Stimulated activated CD8-positive, alpha-beta memory T cell treated with anti-CD3 and anti-CD28 coated beads, Interleukin-15, amount 100 ng/mL, for 1 hour (primary cell): ENCODE measurements at regions not wholly inside any gene's neighbourhood (a gene's known extent, or its start where the extent isn't known, plus 50 kb on each side); places are given as distances from the start of the nearest gene placed in this dataset.

Experiments
- DNase-seq: peaks from one replicate; pipeline ENCODE4 v3.0.0-alpha.2; 2020; ENCODE audit warnings: low read depth

- no peak for DNase-seq
Observed at GRCh38 chr2:60051991-60052390, 501.5 kb downstream of the BCL11A start.

DNA sequence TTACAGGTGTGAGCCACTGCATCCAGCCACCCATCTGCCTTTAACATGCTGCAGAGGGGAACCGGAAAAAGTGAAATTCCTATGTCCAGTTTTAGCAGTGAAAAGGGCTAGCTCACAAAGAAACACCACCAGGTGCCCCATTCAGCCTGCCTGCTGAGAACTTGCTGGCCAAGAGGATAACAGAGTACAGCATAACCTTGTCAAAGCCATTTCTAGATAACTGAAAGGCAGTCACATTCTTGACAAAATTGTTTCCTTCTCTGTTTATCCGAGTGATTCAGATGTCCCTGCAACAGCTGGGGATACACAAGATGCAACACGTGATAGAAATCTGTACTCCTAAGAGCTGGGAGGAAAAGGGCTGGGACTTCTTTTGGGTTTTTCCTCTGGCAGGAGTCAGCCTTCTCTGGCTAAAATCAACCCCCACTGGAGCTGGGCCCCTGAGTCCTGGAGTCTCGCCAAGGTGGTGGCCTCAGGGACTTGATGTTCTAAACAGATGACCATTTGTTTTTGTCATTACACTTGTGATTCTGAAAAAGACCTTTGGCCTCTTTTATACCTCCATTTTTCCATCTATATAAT lies 505.4 kb downstream of the BCL11A start:
- no peak for DNase-seq

DNA sequence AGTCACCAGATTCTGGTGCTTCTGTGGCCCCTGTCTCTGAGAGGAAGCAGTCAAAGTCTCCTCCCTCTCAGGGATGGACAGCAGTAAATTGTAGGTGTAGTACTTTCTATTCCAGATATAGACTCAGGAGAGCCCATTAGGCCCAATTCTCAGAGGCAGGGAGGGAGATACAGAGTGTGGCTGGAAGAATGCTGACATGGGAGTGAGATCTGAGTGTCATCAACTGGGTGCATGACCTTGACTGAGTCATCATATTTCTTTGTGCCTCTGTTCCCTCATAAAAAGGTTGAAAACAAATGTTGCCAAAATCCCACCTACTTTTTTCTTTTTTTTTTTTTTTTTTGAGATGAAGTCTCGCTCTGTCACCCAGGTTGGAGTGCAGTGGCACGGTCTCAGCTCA lies 506.1 kb downstream of the BCL11A start:
- no peak for DNase-seq

GRCh38 chr2:60046529-60046928 lies 506.9 kb downstream of the BCL11A start:
- no peak for DNase-seq

DNA sequence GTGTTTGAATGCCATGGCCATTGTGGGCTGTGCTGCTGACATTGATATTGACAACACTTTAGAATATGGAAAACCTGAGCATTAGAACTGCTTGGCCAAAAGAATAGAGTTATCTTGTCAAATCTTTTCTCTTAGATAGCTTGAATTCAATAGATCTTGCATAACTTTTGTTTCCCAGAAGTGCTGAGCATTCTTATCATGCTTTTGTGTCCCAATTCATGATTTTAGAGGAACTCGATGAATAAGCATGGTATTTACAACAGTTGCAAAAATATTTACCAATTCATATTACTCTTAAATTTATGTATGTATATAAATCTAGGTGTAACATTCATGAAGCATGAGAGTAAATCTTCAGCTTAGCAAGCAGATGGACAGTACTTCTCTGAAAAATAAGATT lies 508.0 kb downstream of the BCL11A start:
- no peak for DNase-seq

GRCh38 chr2:60044484-60044883 lies 509.0 kb downstream of the BCL11A start:
- DNase-seq = no peak

- no peak for DNase-seq
Observed at GRCh38 chr2:60042023-60042422, 511.4 kb downstream of the BCL11A start.

DNA sequence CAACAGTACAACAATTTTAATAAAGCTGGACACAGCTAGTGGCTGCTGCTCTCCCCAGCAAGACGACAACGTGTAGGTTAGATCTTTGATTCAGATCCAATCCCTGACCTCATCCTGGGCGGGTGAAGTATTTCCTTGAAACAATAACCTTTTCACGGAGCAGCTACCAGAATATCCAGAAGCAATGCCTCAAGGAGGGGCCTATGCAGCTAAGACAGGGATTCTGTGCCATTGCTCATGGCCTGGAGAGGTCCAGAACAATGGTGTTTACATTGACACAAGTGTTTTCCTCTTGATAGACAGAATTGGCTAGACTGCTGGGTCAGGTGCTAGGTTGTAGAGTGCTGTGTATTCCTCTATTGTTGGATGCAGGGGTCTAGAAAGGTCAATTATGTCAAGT lies 520.1 kb downstream of the BCL11A start:
- no peak for DNase-seq

DNA sequence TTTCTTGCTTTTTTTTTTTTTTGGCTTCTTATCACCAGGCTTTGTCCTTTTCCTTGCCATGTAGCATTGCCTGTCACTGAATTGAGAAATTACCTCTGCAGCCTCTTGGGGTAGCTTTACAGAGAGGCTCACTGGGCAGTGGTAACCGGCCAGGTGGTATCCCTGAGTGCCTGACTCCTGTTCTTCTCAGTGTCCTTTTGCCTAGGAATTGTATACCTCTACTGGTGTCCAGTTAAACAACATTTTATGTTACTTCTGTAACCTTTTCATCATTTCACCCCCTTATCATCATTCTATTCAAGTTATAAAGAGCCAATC lies 523.9 kb downstream of the BCL11A start:
- DNase-seq = no peak

DNA sequence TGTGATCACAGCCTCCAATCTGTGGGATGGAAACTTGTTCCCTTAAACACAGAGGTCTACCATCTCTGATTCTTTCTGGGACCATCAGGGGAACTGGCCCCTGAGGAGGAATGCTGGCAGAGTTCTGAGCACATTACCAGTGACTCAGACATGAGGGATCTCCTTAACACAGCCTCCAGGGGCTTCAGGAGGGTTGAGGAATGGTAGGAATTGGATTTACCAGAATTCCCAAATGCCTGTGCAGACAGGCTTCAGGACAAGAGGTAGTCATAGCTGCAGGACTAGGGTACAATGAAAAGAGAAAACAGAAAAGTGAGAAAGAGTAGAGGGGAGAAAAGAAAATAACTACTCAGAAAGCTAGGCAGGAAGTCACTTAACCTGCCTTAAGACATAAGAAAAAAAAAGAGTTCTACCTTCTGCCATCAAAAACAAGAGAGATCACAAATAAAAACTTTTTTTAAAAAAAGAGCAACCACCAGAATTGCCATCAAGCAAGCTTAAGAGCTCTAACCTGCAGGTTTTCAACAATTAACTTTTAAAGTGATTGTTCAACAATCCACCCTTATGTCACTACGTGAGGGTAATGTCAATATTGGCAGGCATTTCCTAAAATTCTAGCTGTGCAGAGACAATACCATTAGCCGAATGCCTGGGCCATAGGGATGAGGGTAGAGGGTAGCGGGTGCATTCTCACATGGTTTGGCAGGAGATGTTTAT lies 524.4 kb downstream of the BCL11A start:
- no peak for DNase-seq

GRCh38 chr2:60025496-60025895 lies 528.0 kb downstream of the BCL11A start:
- DNase-seq = no peak

GRCh38 chr2:60023256-60023985 lies 530.0 kb downstream of the BCL11A start:
- no peak for DNase-seq

DNA sequence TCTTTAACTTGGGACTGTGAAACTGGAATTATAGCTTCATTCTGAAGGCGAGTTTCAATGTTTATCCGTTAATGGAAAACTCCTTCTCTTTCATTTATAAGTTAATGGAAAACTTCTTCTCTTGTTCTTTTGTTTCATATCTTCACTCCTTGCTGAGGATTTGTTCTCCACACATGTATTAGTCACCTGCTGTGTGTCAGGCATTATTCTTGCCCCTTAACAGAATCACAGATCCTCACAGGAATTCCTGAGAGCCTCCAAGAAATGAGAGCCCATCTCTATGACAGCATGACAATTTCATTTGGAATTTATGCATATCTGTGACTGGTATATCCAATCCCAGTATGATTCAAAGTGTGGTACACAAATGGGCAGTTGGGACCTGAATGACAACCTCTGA lies 545.8 kb downstream of the BCL11A start:
- no peak for DNase-seq

- DNase-seq = no peak
Observed at GRCh38 chr2:60003076-60003475, 550.4 kb downstream of the BCL11A start.

DNA sequence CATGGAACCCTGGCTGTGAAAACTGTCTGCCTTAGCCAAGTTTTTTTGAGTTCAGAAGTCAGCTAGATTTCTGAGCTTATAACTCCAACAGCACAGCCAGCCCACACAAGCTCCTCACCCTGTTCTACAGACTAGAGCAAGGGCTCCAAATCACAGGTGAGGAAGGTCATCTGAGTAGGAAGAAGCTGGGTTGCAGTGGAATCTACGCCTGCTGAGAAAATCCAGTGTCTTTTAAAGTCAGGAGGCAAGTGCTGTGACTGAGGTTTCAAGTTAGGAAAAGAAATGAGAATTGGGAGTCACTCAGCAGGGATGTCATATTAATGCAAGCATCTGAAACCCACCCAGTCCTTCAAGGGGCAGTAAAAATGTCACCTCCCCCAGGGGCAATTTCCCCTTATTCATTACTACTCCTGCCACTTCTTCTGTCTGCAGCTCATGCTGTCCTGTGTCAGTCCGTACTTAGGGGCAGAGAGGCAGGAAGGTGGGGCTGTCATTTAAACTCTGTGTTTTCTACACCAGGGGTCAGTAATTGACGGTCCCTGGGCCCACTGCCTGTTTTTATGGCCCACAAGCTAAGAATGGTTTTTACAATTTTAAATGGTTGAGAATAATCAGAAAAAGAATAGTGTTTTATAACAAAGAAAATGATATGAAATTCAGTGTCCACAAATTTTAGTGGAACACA lies 551.1 kb downstream of the BCL11A start:
- no peak for DNase-seq

GRCh38 chr2:60000686-60001085 lies 552.8 kb downstream of the BCL11A start:
- no peak for DNase-seq

DNA sequence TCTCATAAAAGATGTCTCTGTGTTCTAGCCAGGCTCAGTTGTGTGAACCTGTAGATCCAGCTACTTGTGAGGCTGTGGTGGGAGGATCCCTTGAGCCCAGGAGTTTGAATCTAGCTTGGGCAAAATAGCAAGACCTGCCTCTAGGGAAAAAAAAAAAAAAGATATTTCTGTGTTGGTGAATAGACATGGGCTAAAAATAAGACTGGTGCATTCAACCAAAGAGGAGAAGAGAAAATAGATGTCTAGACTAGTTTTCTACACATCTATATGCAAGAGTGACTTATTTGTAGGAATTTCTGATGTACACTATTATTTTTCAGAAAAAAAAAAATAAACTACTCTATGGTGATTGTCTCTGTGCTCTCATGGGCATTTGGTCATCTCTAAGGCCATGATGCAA lies 555.1 kb downstream of the BCL11A start:
- no peak for DNase-seq

DNA sequence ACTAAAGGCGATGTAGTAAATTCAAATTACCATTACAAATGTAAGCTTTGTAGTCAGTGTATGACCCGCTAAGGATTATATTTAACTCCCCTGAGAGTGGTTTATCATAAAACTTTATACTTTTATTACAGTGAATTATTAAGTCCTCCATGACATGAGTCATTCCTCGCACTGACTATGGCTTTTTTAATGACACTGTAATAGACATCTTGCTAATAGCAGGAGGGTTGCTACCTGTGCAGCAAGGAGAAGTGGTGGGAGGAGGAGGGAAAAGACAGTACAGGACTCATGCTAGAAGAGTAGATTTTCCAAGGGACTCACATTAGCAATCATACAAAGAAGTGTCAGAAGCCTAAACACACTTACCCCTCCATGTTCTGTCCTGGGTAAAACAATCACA lies 556.1 kb downstream of the BCL11A start:
- DNase-seq = no peak

- no peak for DNase-seq
Observed at GRCh38 chr2:59996855-59997254, 556.6 kb downstream of the BCL11A start.

- no peak for DNase-seq
Observed at GRCh38 chr2:59993726-59994125, 559.7 kb downstream of the BCL11A start.

- DNase-seq = no peak
Observed at GRCh38 chr2:59988341-59988740, 565.1 kb downstream of the BCL11A start.

DNA sequence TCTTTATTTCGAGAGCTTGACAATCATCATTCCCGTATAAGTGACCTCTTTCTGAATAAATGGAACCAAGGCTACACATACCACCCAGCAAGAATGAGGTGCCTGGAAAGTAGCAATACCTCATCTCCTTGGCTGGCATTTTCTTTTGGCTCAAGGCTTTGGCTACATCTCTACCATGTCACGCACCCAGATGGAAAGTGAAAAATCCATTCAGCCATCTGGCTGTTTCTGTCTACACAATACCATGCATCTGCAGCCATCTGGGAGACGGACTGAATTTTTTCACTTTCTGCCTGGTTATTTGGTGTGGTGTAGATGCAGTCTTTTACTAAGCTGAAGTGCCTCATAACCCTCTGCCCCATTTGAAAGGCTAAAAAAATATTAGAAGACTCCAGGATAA lies 566.9 kb downstream of the BCL11A start:
- no peak for DNase-seq

DNA sequence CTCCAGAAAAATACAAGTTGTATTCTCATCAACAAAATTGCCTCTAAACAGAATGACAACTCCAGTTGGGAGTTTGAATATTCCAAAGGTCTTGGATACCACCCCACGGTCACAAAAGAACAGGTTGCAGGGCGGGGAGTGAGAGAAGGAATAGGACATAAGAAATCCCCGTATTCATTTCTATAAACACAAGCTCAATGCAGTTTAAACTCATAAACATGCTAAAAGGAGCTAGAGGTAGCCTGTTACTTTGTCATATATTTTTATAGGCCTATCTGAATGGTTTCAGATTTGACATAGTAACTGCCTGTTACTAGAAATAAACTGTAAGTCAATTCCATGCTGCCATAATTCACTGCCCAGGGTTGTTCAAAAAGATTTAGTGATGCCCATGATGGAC lies 567.5 kb downstream of the BCL11A start:
- no peak for DNase-seq
